Right lobe of liver (tissue), 6 donors: ENCODE measurements at regions not wholly inside any gene's neighbourhood (a gene's known extent, or its start where the extent isn't known, plus 50 kb on each side); places are given as distances from the start of the nearest gene placed in this dataset.

Experiments
- ATAC-seq, 4 donors: fragments of 200-7000 bp; cut with Tn5 transposase; one replicate each; pipeline ENCODE4 v1.9.1; 2020; ENCODE audit warnings: mild to moderate bottlenecking in 4 of 4, moderate library complexity in 4 of 4
- DNase-seq, 3 donors: peaks; one replicate each; pipeline ENCODE4 v3.0.0-alpha.2; 2020
- H3K27ac ChIP-seq, 3 donors: fragments of 200-600 bp; one replicate each; pipeline ENCODE4 v1.8.0; 2022
- H3K27me3 ChIP-seq, 2 donors: fragments of 200-600 bp; one replicate each; pipeline ENCODE4 v1.8.0; 2022
- H3K36me3 ChIP-seq, 4 donors: fragments of 200-600 bp; sonication (generic) in 1 of 4; one replicate each; pipeline versions ENCODE4 v1.5.1 to v1.8.0; 2017 to 2022; ENCODE audit warnings: control low read depth in 1 of 4
- H3K4me1 ChIP-seq, 4 donors: fragments of 200-600 bp; sonication (generic) in 1 of 4; one replicate each; pipeline versions ENCODE4 v1.5.1 to v1.8.0; 2017 to 2022; ENCODE audit warnings: control low read depth in 1 of 4
- H3K4me3 ChIP-seq, 3 donors: fragments of 200-600 bp; one replicate each; pipeline ENCODE4 v1.8.0; 2022
- H3K9me3 ChIP-seq, 4 donors: fragments of 200-600 bp; sonication (generic) in 1 of 4; one replicate each; pipeline versions ENCODE4 v1.5.1 to v1.8.0; 2017 to 2022; ENCODE audit warnings: control low read depth in 1 of 4
- CTCF ChIP-seq, 4 donors: fragments of 200-600 bp in 3 of 4; fragments of 450-650 bp in 1 of 4; IDR thresholded peaks; one replicate each; pipeline versions ENCODE4 v1.5.1 to v1.8.0; 2016 to 2022; ENCODE audit warnings: antibody characterized with exemption in 4 of 4, mild to moderate bottlenecking in 2 of 4
- POLR2A ChIP-seq: fragments of 450-650 bp; IDR thresholded peaks from one replicate; pipeline ENCODE4 v1.6.1; 2017; ENCODE audit warnings: antibody characterized with exemption, mild to moderate bottlenecking
- WGBS: methylation state at CpG from one replicate; pipeline ENCODE4 v1.1.6; 2018; ENCODE audit warnings: low coverage, low lambda C conversion rate; ENCODE audit not compliant: insufficient coverage; ENCODE audit errors: missing lambda C conversion rate; 5-methylcytosine and 5-hydroxymethylcytosine counted together
- intact Hi-C, 2 donors: fragments of 100-400 bp; cut with DNase I; formaldehyde crosslinking; loops; one replicate each; pipeline versions ENCODE4 v1.11.2 to v1.14.1; 2022
- donor health status: DM: no; HTN: yes; CAD: no.
- donor health status: DM: no; HTN: no; CAD: no.
- donor health status: DM: no; HTN: no; CAD: no.
- donor health status: DM: no; HTN: yes; CAD: no.
- donor health status: DM: no; HTN: yes; CAD: no.

- DNase-seq (no peak), ATAC-seq (no peak)
- H3K27me3 ChIP-seq = no peaks in the 10 kb centered on the region
- TF ChIP-seq POLR2A = no peak
- no peak for TF ChIP-seq CTCF (IDR thresholded peaks at IDR 0.05)
- peak overlapping the region in 1 of 3 donors; percentile 38 for H3K27ac ChIP-seq
- H3K4me3 ChIP-seq = no peak overlapping the region
- H3K36me3 ChIP-seq = no peaks in the 10 kb centered on the region
- peaks cover 0 to 36% (median 17%) of the 10 kb centered on the region in 4 donors for H3K4me1 ChIP-seq
- intact Hi-C loops = no loop called here
- 83% methylated on average over 1 of the region's 3 CpGs for WGBS
- H3K9me3 ChIP-seq = no peaks in the 10 kb centered on the region
Measured at GRCh38 chr16:50980666-50981065, 170.4 kb downstream of the SALL1 start.

GRCh38 chr16:50979806-50980620, 171.1 kb downstream of the SALL1 start:
- WGBS = 46% methylated on average over 8 of the region's 9 CpGs
- ATAC-seq (peak; percentile 56 to 79 (median 73)), DNase-seq (no peak)
- TF ChIP-seq CTCF (IDR thresholded peaks at IDR 0.05) (no peak), POLR2A (no peak)
- Histone ChIP-seq H3K36me3 (no peaks in the 10 kb centered on the region), H3K27ac (peak overlapping the region in 1 of 3 donors; percentile 43), H3K4me3 (no peak overlapping the region), H3K9me3 (no peaks in the 10 kb centered on the region), H3K4me1 (peaks cover 0 to 36% (median 17%) of the 10 kb centered on the region in 4 donors), H3K27me3 (no peaks in the 10 kb centered on the region)
- intact Hi-C loops = no loop called here

GRCh38 chr16:50977138-50977537, 173.9 kb downstream of the SALL1 start:
- Histone ChIP-seq H3K4me1 (peaks cover 0 to 32% (median 15%) of the 10 kb centered on the region in 4 donors), H3K36me3 (no peaks in the 10 kb centered on the region), H3K9me3 (no peaks in the 10 kb centered on the region), H3K4me3 (no peak overlapping the region), H3K27ac (no peak overlapping the region), H3K27me3 (no peaks in the 10 kb centered on the region)
- DNase-seq = no peak
- no peak for TF ChIP-seq POLR2A
- TF ChIP-seq CTCF (IDR thresholded peaks at IDR 0.05) = no peak
- intact Hi-C loops = no loop called here
- WGBS = 60% methylated on average over 1 of the region's 11 CpGs
- ATAC-seq = no peak

GRCh38 chr16:50974438-50975036, 176.5 kb downstream of the SALL1 start:
- no peak for TF ChIP-seq CTCF (IDR thresholded peaks at IDR 0.05)
- TF ChIP-seq POLR2A = no peak
- Histone ChIP-seq H3K4me1 (peaks cover 0 to 9% (median 3%) of the 10 kb centered on the region in 4 donors), H3K27ac (no peak overlapping the region), H3K27me3 (no peaks in the 10 kb centered on the region), H3K36me3 (no peaks in the 10 kb centered on the region), H3K4me3 (no peak overlapping the region), H3K9me3 (no peaks in the 10 kb centered on the region)
- DNase-seq (no peak), ATAC-seq (peak; percentile 19 to 63 (median 36))
- intact Hi-C loops = no loop called here
- 80% methylated on average over 4 of the region's 6 CpGs for WGBS
